ENCODE measurements at regions not wholly inside any gene's neighbourhood (a gene's known extent, or its start where the extent isn't known, plus 50 kb on each side); places are given as distances from the start of the nearest gene placed in this dataset.
"Not testable (repeated sequence)": the region's sequence is repeated elsewhere in the genome, so short reads cannot be mapped to it uniquely, and the experiment has no call there.

- POLR2A ChIA-PET = no interaction called here
These were observed 1297.8 kb downstream of the TBC1D22A start for GRCh38 chr22:48060266-48060665.

GRCh38 chr22:48059521-48059920, 1297.1 kb downstream of the TBC1D22A start:
- POLR2A ChIA-PET; H3K4me1 ChIP-seq (ENCODE audit: control insufficient read depth, insufficient read depth, low read length); CTCF ChIA-PET; H3K27ac ChIP-seq (ENCODE audit: extremely low read depth, low read depth, low read length); H3K9me3 ChIP-seq (ENCODE audit: control insufficient read depth, insufficient read depth, low read depth, low read length); H3K4me3 ChIP-seq (ENCODE audit: low read depth, low read length); H3K36me3 ChIP-seq (ENCODE audit: control insufficient read depth in 2 of 2, insufficient read depth in 1 of 2, low read length in 2 of 2): not testable (repeated sequence)
- peak; percentile 74; the same call in 1 of the 2 replicates for TF ChIP-seq ZNF146 (tag by site-specific recombination; IDR thresholded peaks at IDR 0.05)

More at GRCh38 chr22:48060266-48060665, 1297.8 kb downstream of the TBC1D22A start:
- no peak for TF ChIP-seq ZBTB26 (tag by site-specific recombination; optimal IDR thresholded peaks at IDR 0.05)
- no peak for TF ChIP-seq KLF9 (tag by site-specific recombination; IDR thresholded peaks at IDR 0.05; ENCODE audit: low read depth)
- no peak for TF ChIP-seq ZNF398 (tag by site-specific recombination; IDR thresholded peaks at IDR 0.05)
- TF ChIP-seq ZNF555 (tag by site-specific recombination; conservative IDR thresholded peaks at IDR 0.05) = no peak
- no peaks in the 10 kb centered on the region for H3K9me3 ChIP-seq (ENCODE audit: control insufficient read depth, insufficient read depth, low read depth, low read length)
- no peaks in the 10 kb centered on the region for H3K4me1 ChIP-seq (ENCODE audit: control insufficient read depth, insufficient read depth, low read length)
- no peaks in the 10 kb centered on the region for H3K36me3 ChIP-seq (ENCODE audit: control insufficient read depth in 2 of 2, insufficient read depth in 1 of 2, low read length in 2 of 2)
- CTCF ChIA-PET = interaction anchor here (0.7 to 0.9 kb wide), 2 partner anchors 12 to 223 kb away, joined by 3 to 5 read pairs; no protein-coding TSS in a partner anchor
- no peak overlapping the region for H3K4me3 ChIP-seq (ENCODE audit: low read depth, low read length)
- H3K27ac ChIP-seq (ENCODE audit: extremely low read depth, low read depth, low read length) = no peak overlapping the region

GRCh38 chr22:48057116-48057835, 1294.8 kb downstream of the TBC1D22A start:
- CTCF ChIA-PET = interaction anchor here (0.6 to 1.0 kb wide), 2 partner anchors 56 to 887 kb away, joined by 3 to 5 read pairs; no protein-coding TSS in a partner anchor

GRCh38 chr22:48055827-48056226, 1293.4 kb downstream of the TBC1D22A start:
- POLR2A ChIA-PET = no interaction called here
- Histone ChIP-seq H3K36me3 (ENCODE audit: control insufficient read depth in 2 of 2, insufficient read depth in 1 of 2, low read length in 2 of 2) (no peaks in the 10 kb centered on the region), H3K4me3 (ENCODE audit: low read depth, low read length) (no peak overlapping the region), H3K27ac (ENCODE audit: extremely low read depth, low read depth, low read length) (no peak overlapping the region), H3K9me3 (ENCODE audit: control insufficient read depth, insufficient read depth, low read depth, low read length) (no peaks in the 10 kb centered on the region), H3K4me1 (ENCODE audit: control insufficient read depth, insufficient read depth, low read length) (no peaks in the 10 kb centered on the region)
- TF ChIP-seq ZNF366 (tag by site-specific recombination; conservative IDR thresholded peaks at IDR 0.05) (peak; percentile 36; the same call in 1 of the 2 replicates), ZXDB (tag by site-specific recombination; IDR thresholded peaks at IDR 0.05) (no peak), SP7 (tag by site-specific recombination; IDR thresholded peaks at IDR 0.05) (peak; percentile 53), ZNF785 (tag by site-specific recombination; IDR thresholded peaks at IDR 0.05) (no peak), ATF2 (tag by site-specific recombination; IDR thresholded peaks at IDR 0.05; ENCODE audit: low read depth) (peak; percentile 52; the same call in 1 of the 2 replicates), ZNF184 (tag by site-specific recombination; IDR thresholded peaks at IDR 0.05) (0 out of 2 replicates have a peak, but pooled peaks have one; percentile 38), ZNF629 (tag by site-specific recombination; IDR thresholded peaks at IDR 0.05) (peak; percentile 75), ZBTB21 (tag by site-specific recombination; IDR thresholded peaks at IDR 0.05) (0 out of 2 replicates have a peak, but pooled peaks have one; percentile 15)
- CTCF ChIA-PET = no interaction called here

More at GRCh38 chr22:48057116-48057835, 1294.8 kb downstream of the TBC1D22A start:
- Histone ChIP-seq H3K9me3 (ENCODE audit: control insufficient read depth, insufficient read depth, low read depth, low read length) (no peaks in the 10 kb centered on the region), H3K4me1 (ENCODE audit: control insufficient read depth, insufficient read depth, low read length) (no peaks in the 10 kb centered on the region), H3K27ac (ENCODE audit: extremely low read depth, low read depth, low read length) (no peak overlapping the region), H3K4me3 (ENCODE audit: low read depth, low read length) (no peak overlapping the region), H3K36me3 (ENCODE audit: control insufficient read depth in 2 of 2, insufficient read depth in 1 of 2, low read length in 2 of 2) (no peaks in the 10 kb centered on the region)
- POLR2A ChIA-PET = no interaction called here
- no peak for TF ChIP-seq HOXC10 (CRISPR knock-in tag; IDR thresholded peaks at IDR 0.05)
- TF ChIP-seq ZNF121 (tag by site-specific recombination; IDR thresholded peaks at IDR 0.05) = no peak
